NT2/D1 (cell line): ENCODE measurements at regions not wholly inside any gene's neighbourhood (a gene's known extent, or its start where the extent isn't known, plus 50 kb on each side); places are given as distances from the start of the nearest gene placed in this dataset.
A peak's percentile ranks its signal among the peaks of the same experiment; 100 is the strongest.
"Not testable (repeated sequence)": the region's sequence is repeated elsewhere in the genome, so short reads cannot be mapped to it uniquely, and the experiment has no call there.

Source experiments
- DNase-seq: peaks from one replicate; pipeline ENCODE4 v3.0.0-alpha.2; 2011; ENCODE audit warnings: low read depth, low spot score
- H3K27me3 ChIP-seq: 2 replicates; pipeline ENCODE4 v1.6.0; 2011; ENCODE audit warnings: mild to moderate bottlenecking; ENCODE audit not compliant: insufficient read length, insufficient read depth
- H3K36me3 ChIP-seq: 2 replicates; pipeline ENCODE4 v1.6.1; 2011; ENCODE audit warnings: mild to moderate bottlenecking, low read length, mixed read lengths; ENCODE audit not compliant: insufficient read depth, insufficient read length
- H3K4me1 ChIP-seq: 2 replicates; pipeline ENCODE4 v1.5.1; 2011; ENCODE audit not compliant: insufficient read depth, insufficient read length
- H3K4me3 ChIP-seq: 2 replicates; pipeline ENCODE4 v1.5.1; 2011; ENCODE audit warnings: low read depth; ENCODE audit not compliant: insufficient read length
- H3K9ac ChIP-seq: 2 replicates; pipeline ENCODE4 v1.6.0; 2011; ENCODE audit warnings: low read depth; ENCODE audit not compliant: insufficient read length
- H3K9me3 ChIP-seq: 2 replicates; pipeline ENCODE4 v1.5.1; 2011; ENCODE audit warnings: mild to moderate bottlenecking, low read length; ENCODE audit not compliant: insufficient read depth
- SUZ12 ChIP-seq: IDR thresholded peaks from 2 replicates; pipeline ENCODE4 v1.6.1; 2011; ENCODE audit not compliant: insufficient read length, insufficient read depth; ENCODE audit errors: extremely low read depth
- YY1 ChIP-seq: IDR thresholded peaks from 2 replicates; pipeline ENCODE4 v1.6.1; 2011; ENCODE audit not compliant: insufficient read length, insufficient read depth
- ZNF274 ChIP-seq: IDR thresholded peaks from 2 replicates; pipeline ENCODE4 v1.6.1; 2011; ENCODE audit warnings: mild to moderate bottlenecking, low read depth, low read length

DNA sequence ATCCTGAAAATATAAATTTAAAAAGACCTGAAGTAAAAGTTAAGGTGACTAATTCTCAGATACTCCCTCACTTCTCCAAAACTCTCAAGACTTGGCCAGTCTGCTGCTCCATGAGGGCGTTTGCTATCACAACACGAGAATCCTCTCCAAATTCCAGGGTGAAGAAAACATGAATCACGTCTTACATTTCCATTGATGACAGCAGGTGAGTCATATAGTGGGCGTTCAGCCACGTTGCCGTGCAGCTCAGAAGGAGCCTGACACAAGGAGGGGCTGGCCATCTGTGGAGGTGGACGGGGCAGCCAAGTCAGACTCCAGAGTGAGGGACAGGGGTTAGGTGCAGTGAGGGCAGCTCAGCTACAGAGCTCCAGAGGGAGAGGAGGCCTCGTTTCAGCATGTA lies 555.1 kb upstream of the ADAMTS16 start:
- Histone ChIP-seq H3K27me3 (no peaks in the 10 kb centered on the region), H3K9me3 (no peaks in the 10 kb centered on the region), H3K9ac (no peak overlapping the region), H3K4me3 (no peak overlapping the region), H3K36me3 (no peaks in the 10 kb centered on the region), H3K4me1 (no peaks in the 10 kb centered on the region)
- TF ChIP-seq SUZ12 (no peak), ZNF274 (no peak), YY1 (no peak)
- DNase-seq, result no peak

DNA sequence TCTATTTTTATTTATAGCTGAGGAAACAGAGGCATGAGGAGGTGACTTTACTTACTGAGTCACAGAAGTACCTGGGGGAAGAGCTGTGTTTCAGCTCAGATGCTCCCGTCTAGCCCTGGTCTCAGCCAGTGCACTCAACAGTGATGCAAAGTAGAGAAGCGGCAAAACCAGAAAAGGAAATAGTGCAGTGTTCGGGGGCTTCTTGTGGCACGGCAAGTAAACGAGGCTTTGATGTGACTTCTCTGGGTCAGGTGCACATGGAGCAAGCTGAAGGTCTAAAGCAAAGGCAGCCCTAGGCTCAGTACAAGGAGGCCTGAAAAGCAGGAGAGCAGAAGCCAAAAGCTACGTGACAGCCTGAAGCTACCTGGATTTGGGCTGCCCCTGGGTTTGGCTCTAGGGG lies 526.7 kb upstream of the ADAMTS16 start:
- DNase-seq, result no peak
- Histone ChIP-seq H3K9ac (no peak overlapping the region), H3K4me3 (no peak overlapping the region), H3K27me3 (no peaks in the 10 kb centered on the region), H3K36me3 (peaks cover 20% of the 10 kb centered on the region), H3K9me3 (peaks cover 25% of the 10 kb centered on the region; the same call in 1 of the 2 replicates), H3K4me1 (no peaks in the 10 kb centered on the region)
- no peak for TF ChIP-seq YY1
- TF ChIP-seq ZNF274, result no peak
- TF ChIP-seq SUZ12, result no peak

DNA sequence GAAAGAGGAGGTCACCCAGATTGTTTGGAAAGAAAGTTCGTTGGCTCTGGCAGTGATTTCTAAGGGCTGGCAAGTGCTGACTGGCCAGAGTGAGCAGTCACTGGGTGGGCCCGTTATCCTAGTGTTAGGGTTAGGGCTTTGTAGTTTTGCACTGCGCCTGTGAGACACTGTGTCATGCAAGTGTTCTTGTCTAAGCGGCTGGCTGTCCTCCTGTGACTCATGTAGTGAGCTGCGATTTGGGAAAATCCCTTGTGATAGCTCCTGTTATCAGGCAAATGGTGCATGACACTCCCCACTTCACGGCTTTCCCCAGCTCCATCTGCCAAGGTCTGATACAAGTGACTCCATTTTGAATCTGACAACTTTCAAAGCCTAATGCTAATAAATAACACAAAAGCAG lies 526.0 kb upstream of the ADAMTS16 start:
- Histone ChIP-seq H3K9ac (no peak overlapping the region), H3K4me3 (no peak overlapping the region), H3K9me3 (peaks cover 22% of the 10 kb centered on the region; the same call in 1 of the 2 replicates), H3K36me3 (peaks cover 20% of the 10 kb centered on the region), H3K27me3 (no peaks in the 10 kb centered on the region), H3K4me1 (no peaks in the 10 kb centered on the region)
- TF ChIP-seq YY1 (no peak), SUZ12 (no peak), ZNF274 (no peak)
- DNase-seq, result no peak

DNA sequence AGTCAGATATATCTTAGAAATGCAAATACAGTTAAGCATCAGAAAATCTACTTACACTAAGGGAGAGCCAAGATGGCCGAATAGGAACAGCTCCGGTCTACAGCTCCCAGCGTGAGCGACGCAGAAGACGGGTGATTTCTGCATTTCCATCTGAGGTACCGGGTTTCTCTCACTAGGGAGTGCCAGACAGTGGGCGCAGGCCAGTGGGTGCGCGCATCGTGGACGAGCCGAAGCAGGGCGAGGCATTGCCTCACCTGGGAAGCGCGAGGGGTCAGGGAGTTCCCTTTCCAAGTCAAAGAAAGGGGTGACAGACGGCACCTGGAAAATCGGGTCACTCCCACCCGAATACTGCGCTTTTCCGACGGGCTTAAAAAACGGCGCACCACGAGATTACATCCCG lies 524.8 kb upstream of the ADAMTS16 start:
- H3K9me3 ChIP-seq, result peaks cover 16% of the 10 kb centered on the region; the same call in 1 of the 2 replicates
- not testable (repeated sequence) for DNase-seq, H3K4me1 ChIP-seq, H3K27me3 ChIP-seq, H3K9ac ChIP-seq
- H3K36me3 ChIP-seq, result peaks cover 20% of the 10 kb centered on the region
- peak overlapping the region; percentile 26 for H3K4me3 ChIP-seq

DNA sequence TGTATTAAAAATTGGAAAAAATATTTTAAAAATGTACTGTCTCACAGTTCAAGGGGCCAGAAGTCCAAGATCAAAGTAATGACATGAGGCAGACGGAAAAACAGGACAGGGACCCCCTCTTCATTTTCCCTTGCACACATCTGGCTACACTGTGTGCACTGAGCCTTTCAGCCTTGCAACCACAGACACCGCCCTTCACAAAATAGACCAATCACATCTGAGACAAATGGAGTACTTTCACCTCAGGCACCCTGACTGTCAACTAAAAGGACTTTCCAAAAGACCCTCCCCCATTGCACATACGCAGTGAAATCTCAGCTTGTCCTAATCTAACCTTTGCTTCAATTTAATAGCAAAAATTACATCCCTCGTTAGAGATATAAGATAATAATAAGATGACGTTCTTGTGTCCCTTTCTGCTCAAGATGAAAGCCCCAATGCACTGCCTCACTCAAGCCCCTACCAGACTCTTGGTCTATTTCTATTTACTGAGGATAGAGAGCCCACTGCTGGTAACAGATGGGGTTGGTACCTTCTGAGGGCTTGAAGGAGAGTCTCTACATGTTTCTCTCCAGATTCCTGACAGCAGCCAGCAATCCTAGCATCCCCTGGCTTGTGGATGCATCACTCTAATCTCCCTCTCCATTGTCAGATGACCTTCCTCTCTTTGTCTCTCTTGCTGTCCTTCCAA lies 514.8 kb upstream of the ADAMTS16 start:
- Histone ChIP-seq H3K9ac (no peak overlapping the region), H3K27me3 (no peaks in the 10 kb centered on the region), H3K4me3 (no peak overlapping the region), H3K4me1 (no peaks in the 10 kb centered on the region), H3K36me3 (no peaks in the 10 kb centered on the region), H3K9me3 (no peaks in the 10 kb centered on the region; the same call in 1 of the 2 replicates)
- no peak for TF ChIP-seq SUZ12
- TF ChIP-seq YY1, result no peak
- no peak for TF ChIP-seq ZNF274
- DNase-seq, result no peak

DNA sequence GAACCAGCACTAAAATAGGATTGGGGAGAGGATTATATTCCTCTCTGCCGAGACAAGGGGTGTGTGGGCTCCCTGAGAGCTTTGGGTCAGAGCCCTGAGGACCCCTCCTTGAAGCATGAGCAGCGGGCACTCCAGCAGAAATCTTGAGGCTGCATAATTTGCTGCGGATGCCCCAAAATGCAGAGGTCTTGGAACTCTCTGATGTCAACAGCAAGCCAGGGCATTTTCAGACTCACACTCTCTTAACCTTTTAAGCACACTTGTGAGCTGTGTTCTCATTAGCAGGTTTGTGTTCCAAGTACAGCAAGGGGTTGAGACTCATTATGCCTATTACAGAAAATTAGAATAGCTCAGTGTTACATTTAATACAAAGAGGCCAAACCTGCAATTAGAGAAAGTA lies 513.0 kb upstream of the ADAMTS16 start:
- no peak for DNase-seq
- Histone ChIP-seq H3K27me3 (no peaks in the 10 kb centered on the region), H3K4me1 (no peaks in the 10 kb centered on the region), H3K36me3 (no peaks in the 10 kb centered on the region), H3K9me3 (no peaks in the 10 kb centered on the region), H3K4me3 (no peak overlapping the region), H3K9ac (no peak overlapping the region)
- TF ChIP-seq ZNF274 (no peak), YY1 (no peak), SUZ12 (no peak)

DNA sequence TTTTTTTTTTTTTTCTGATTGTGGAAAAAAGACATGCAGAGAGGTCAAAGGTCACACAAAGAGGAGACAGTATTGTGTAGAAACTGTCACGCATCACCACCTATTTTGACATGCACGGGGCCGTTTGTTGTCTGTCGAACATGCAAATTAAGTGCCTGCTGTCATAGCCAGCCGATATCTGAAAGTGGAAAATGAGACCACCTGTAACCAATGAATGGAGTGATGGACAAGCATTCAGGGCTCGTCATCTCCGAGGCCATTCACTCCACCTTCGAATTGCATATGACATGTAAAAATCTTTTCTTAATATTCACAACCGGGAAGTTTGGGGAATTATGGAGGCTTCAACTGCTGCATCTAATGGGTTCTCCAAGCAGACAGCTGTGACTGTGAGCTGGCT lies 512.2 kb upstream of the ADAMTS16 start:
- H3K9me3 ChIP-seq, result no peaks in the 10 kb centered on the region
- H3K9ac ChIP-seq, result no peak overlapping the region
- no peaks in the 10 kb centered on the region for H3K36me3 ChIP-seq
- no peak for DNase-seq
- no peaks in the 10 kb centered on the region for H3K27me3 ChIP-seq
- no peaks in the 10 kb centered on the region for H3K4me1 ChIP-seq
- H3K4me3 ChIP-seq, result no peak overlapping the region
- no peak for TF ChIP-seq ZNF274
- no peak for TF ChIP-seq YY1
- TF ChIP-seq SUZ12, result no peak
